Vagina (tissue), 2 donors: ENCODE measurements at regions not wholly inside any gene's neighbourhood (a gene's known extent, or its start where the extent isn't known, plus 50 kb on each side); places are given as distances from the start of the nearest gene placed in this dataset.

Experiments
- CTCF ChIP-seq, 3 experiments: fragments of 450-650 bp in 2 of 3; fragments of 200-600 bp in 1 of 3; sonication (generic) in 1 of 3; IDR thresholded peaks; one replicate each; pipeline ENCODE4 v1.5.1; 2017 to 2019; ENCODE audit warnings: antibody characterized with exemption in 3 of 3, mild to moderate bottlenecking in 2 of 3, moderate library complexity in 2 of 3
- POLR2A ChIP-seq, 2 donors: fragments of 450-650 bp; IDR thresholded peaks; one replicate each; pipeline ENCODE4 v1.6.1; 2017; ENCODE audit warnings: antibody characterized with exemption in 2 of 2, mild to moderate bottlenecking in 2 of 2, moderate library complexity in 2 of 2
- POLR2AphosphoS5 ChIP-seq, 2 donors: sonication (generic); formaldehyde crosslinking; IDR thresholded peaks; one replicate each; pipeline ENCODE4 v1.9.0; 2017; ENCODE audit warnings: antibody characterized with exemption in 2 of 2, mild to moderate bottlenecking in 2 of 2, low read depth in 1 of 2; ENCODE audit not compliant: insufficient read depth in 1 of 2

- TF ChIP-seq CTCF (IDR thresholded peaks at IDR 0.05) (no peak), POLR2AphosphoS5 (IDR thresholded peaks at IDR 0.05; ENCODE audit: insufficient read depth in 1 of 2, low read depth in 1 of 2) (no peak), POLR2A (IDR thresholded peaks at IDR 0.05) (no peak)
Observed at GRCh38 chr14:38837343-38838048, 265.5 kb downstream of the SEC23A start.
